Endothelial cell of umbilical vein (primary cell): ENCODE measurements at regions not wholly inside any gene's neighbourhood (a gene's known extent, or its start where the extent isn't known, plus 50 kb on each side); places are given as distances from the start of the nearest gene placed in this dataset.

Experiments used
- BruUV-seq: library from RNA; stranded (reverse); fragments of 400-500 nt; replicated peaks from 2 replicates; lab custom pipeline; 2021; lab: Mats Ljungman, UMichigan
- CTCF ChIA-PET: fragments of 300-600, 350-600 bp; sonication (Branson Sonifier 250); formaldehyde crosslinking; loops from one replicate; lab custom pipeline; 2021; ENCODE audit warnings: antibody characterized with exemption, inconsistent platforms; lab: Charles Lee
- POLR2A ChIA-PET: fragments of 300-600, 350-600 bp; sonication (Branson Sonifier 250); formaldehyde crosslinking; loops from one replicate; lab custom pipeline; 2021; ENCODE audit warnings: antibody characterized with exemption, inconsistent platforms; lab: Charles Lee
- DNase-seq: peaks from one replicate; pipeline ENCODE4 v3.0.0-alpha.2; 2011; ENCODE audit warnings: low read depth, low spot score
- FAIRE-seq: peaks from 2 replicates; lab custom pipeline; 2011; peaks lifted over from hg19 to GRCh38; lab: Jason Lieb, UNC
- H2AFZ ChIP-seq: 2 replicates; pipeline ENCODE4 v1.6.0; 2012; ENCODE audit warnings: low read depth, low read length, control low read depth, inconsistent platforms
- H3K27ac ChIP-seq: 2 replicates; pipeline ENCODE4 v1.5.1; 2011; ENCODE audit warnings: low read depth, mild to moderate bottlenecking, control low read depth, low read length, moderate library complexity; ENCODE audit not compliant: insufficient read depth
- H3K27me3 ChIP-seq, 2 experiments: 2 replicates each; pipeline versions ENCODE4 v1.6.0 to v1.6.1; 2011; ENCODE audit warnings: low read length in 2 of 2, mixed read lengths in 1 of 2; ENCODE audit not compliant: control insufficient read depth in 2 of 2, insufficient read depth in 2 of 2
- H3K36me3 ChIP-seq, 2 experiments: 2 replicates in 1 of 2; 3 replicates in 1 of 2; pipeline ENCODE4 v1.5.1; 2011; ENCODE audit warnings: low read length in 2 of 2, mild to moderate bottlenecking in 1 of 2, moderate library complexity in 1 of 2; ENCODE audit not compliant: control insufficient read depth in 2 of 2, insufficient read depth in 2 of 2; ENCODE audit errors: extremely low read depth in 1 of 2
- H3K4me1 ChIP-seq: 3 replicates; pipeline ENCODE4 v1.5.1; 2011; ENCODE audit warnings: mild to moderate bottlenecking, low read length; ENCODE audit not compliant: control insufficient read depth, insufficient read depth; ENCODE audit errors: extremely low read depth
- H3K4me2 ChIP-seq: 2 replicates; pipeline ENCODE4 v1.6.1; 2011; ENCODE audit warnings: low read length, control low read depth, mixed read lengths; ENCODE audit not compliant: insufficient read depth
- H3K4me3 ChIP-seq, 3 experiments: fragments of 200-600 bp in 1 of 3; sonication (generic), shearing (Covaris generic) in 1 of 3; replicated peaks in 1 of 3; 2 replicates each; pipeline ENCODE4 v1.5.1; 2011 to 2016; ENCODE audit warnings: control low read depth in 3 of 3, low read length in 3 of 3, mild to moderate bottlenecking in 2 of 3, inconsistent platforms in 1 of 3, low read depth in 1 of 3, moderate library complexity in 1 of 3; ENCODE audit not compliant: insufficient read depth in 1 of 3
- H3K79me2 ChIP-seq: 2 replicates; pipeline ENCODE4 v1.6.0; 2012; ENCODE audit warnings: low read length, inconsistent platforms; ENCODE audit not compliant: control insufficient read depth, insufficient read depth
- H3K9ac ChIP-seq: replicated peaks from 2 replicates; pipeline ENCODE3; 2011; ENCODE audit warnings: low read length, control low read depth; ENCODE audit not compliant: insufficient read depth; ENCODE audit errors: extremely low read depth
- H3K9me1 ChIP-seq: replicated peaks from 3 replicates; pipeline ENCODE4 v1.6.0; 2011; ENCODE audit warnings: mild to moderate bottlenecking, low read length; ENCODE audit not compliant: control insufficient read depth, insufficient read depth; ENCODE audit errors: extremely low read depth
- H3K9me3 ChIP-seq: replicated peaks from 2 replicates; pipeline ENCODE4 v1.5.1; 2012; ENCODE audit warnings: low read length, inconsistent platforms; ENCODE audit not compliant: control insufficient read depth, insufficient read depth
- H4K20me1 ChIP-seq: replicated peaks from 2 replicates; pipeline ENCODE3; 2011; ENCODE audit warnings: mild to moderate bottlenecking, low read length; ENCODE audit not compliant: control insufficient read depth, insufficient read depth; ENCODE audit errors: extremely low read depth
- CTCF ChIP-seq, 2 donors: IDR thresholded peaks; 1 replicate in 1 of 2; 2 replicates in 1 of 2; pipeline ENCODE4 v1.5.1; 2011; ENCODE audit warnings: low read length in 2 of 2, mild to moderate bottlenecking in 2 of 2, moderate library complexity in 2 of 2, control low read depth in 1 of 2, inconsistent platforms in 1 of 2, low read depth in 1 of 2; ENCODE audit not compliant: insufficient read depth in 1 of 2; ENCODE audit errors: extremely low read depth in 1 of 2
- EZH2 ChIP-seq: IDR thresholded peaks from 2 replicates; pipeline ENCODE4 v1.6.1; 2012; ENCODE audit warnings: borderline replicate concordance, low read depth, mild to moderate bottlenecking, moderate library complexity, low read length, inconsistent platforms; ENCODE audit not compliant: severe bottlenecking
- FOS ChIP-seq: IDR thresholded peaks from 2 replicates; pipeline ENCODE4 v1.6.1; 2011; ENCODE audit warnings: mild to moderate bottlenecking, low read length, moderate library complexity, borderline replicate concordance; ENCODE audit not compliant: insufficient read depth
- MYC ChIP-seq: IDR thresholded peaks from one replicate; pipeline ENCODE4 v1.6.1; 2011; ENCODE audit warnings: mild to moderate bottlenecking, low read depth, low read length
- dilution Hi-C: fragments of 300-500 bp; cut with MboI; formaldehyde crosslinking; loops from one replicate; pipeline ENCODE4 v1.15.0; 2019; ENCODE audit warnings: low sequenced_read_pairs; ENCODE audit not compliant: extremely low pct_ligation_motif_present
- intact Hi-C: fragments of 100-400 bp; cut with micrococcal nuclease; formaldehyde crosslinking; loops from one replicate; pipeline ENCODE4 v1.10.0; 2022

DNA sequence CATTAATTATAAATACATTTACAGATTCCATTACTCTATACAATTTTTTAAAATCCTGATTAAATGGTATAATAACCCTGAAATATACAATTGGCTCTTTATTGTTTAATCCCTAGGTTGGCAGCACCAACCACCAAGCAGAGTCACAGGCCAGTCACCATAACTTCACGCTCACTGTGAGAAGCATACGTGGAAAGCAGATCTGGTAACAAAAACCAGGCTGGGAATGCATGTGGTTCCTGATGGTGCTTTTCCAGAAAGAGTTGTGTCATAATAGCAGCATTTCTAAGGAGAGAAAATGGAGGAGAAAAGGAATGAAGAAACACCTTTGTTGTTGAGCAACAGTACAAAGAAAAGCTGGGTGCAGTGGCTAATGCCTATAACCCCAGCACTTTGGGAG lies 66.1 kb downstream of the SIX6 start:
- H3K79me2 ChIP-seq: no peaks in the 10 kb centered on the region
- H2AFZ ChIP-seq: no peak overlapping the region
- no peaks in the 10 kb centered on the region for H3K36me3 ChIP-seq
- no peak overlapping the region for H3K4me2 ChIP-seq
- H3K4me3 ChIP-seq: no peak overlapping the region
- no peaks in the 10 kb centered on the region for H3K4me1 ChIP-seq
- no peaks in the 10 kb centered on the region for H3K9me1 ChIP-seq
- ChIA-PET POLR2A (no interaction called here), CTCF (no interaction called here)
- no peaks in the 10 kb centered on the region for H3K9me3 ChIP-seq
- peaks cover 8% of the 10 kb centered on the region in 2 experiments for H3K27me3 ChIP-seq
- FAIRE-seq (no peak), DNase-seq (no peak)
- no peak overlapping the region for H3K27ac ChIP-seq
- intact Hi-C loops: no loop called here
- no peak overlapping the region for H3K9ac ChIP-seq
- no peaks in the 10 kb centered on the region for H4K20me1 ChIP-seq
- TF ChIP-seq EZH2 (no peak), MYC (no peak), CTCF (IDR thresholded peaks at IDR 0.05; ENCODE audit: extremely low read depth in 1 of 2, insufficient read depth in 1 of 2, low read depth in 1 of 2, low read length in 2 of 2) (no peak), FOS (no peak)
- dilution Hi-C loops: no loop called here
- no TSS peak for BruUV-seq

GRCh38 chr14:60585676-60586075 lies 63.6 kb downstream of the SIX1 start:
- no peak for TF ChIP-seq CTCF (IDR thresholded peaks at IDR 0.05; ENCODE audit: extremely low read depth in 1 of 2, insufficient read depth in 1 of 2, low read depth in 1 of 2, low read length in 2 of 2)
- no peak for TF ChIP-seq FOS
- no peaks in the 10 kb centered on the region for H3K9me3 ChIP-seq
- no peak overlapping the region for H3K4me2 ChIP-seq
- H3K9ac ChIP-seq: no peak overlapping the region
- dilution Hi-C loops (no loop called here), intact Hi-C loops (no loop called here)
- BruUV-seq: no TSS peak
- H3K27me3 ChIP-seq: peaks cover 5 to 22% of the 10 kb centered on the region in 2 experiments
- no peaks in the 10 kb centered on the region for H3K9me1 ChIP-seq
- no peak overlapping the region for H3K27ac ChIP-seq
- H4K20me1 ChIP-seq: no peaks in the 10 kb centered on the region
- no peak overlapping the region for H3K4me3 ChIP-seq
- ChIA-PET CTCF (no interaction called here), POLR2A (no interaction called here)
- H3K79me2 ChIP-seq: no peaks in the 10 kb centered on the region
- FAIRE-seq (no peak), DNase-seq (no peak)
- H3K4me1 ChIP-seq: no peaks in the 10 kb centered on the region
- no peaks in the 10 kb centered on the region for H3K36me3 ChIP-seq
- no peak overlapping the region for H2AFZ ChIP-seq
